Activated CD8-positive, alpha-beta T cell treated with anti-CD3 and anti-CD28 coated beads for 36 hours (primary cell): ENCODE measurements at regions not wholly inside any gene's neighbourhood (a gene's known extent, or its start where the extent isn't known, plus 50 kb on each side); places are given as distances from the start of the nearest gene placed in this dataset.

Experiments
- ATAC-seq: fragments of 200-7000 bp; cut with Tn5 transposase; one replicate; pipeline ENCODE4 v1.10.0; 2021; ENCODE audit warnings: mild to moderate bottlenecking, moderate library complexity
- CTCF ChIA-PET: fragments of 350-600 bp; sonication (Branson Sonifier 250); formaldehyde crosslinking; loops from one replicate; lab custom pipeline; 2021; ENCODE audit warnings: antibody characterized with exemption; lab: Charles Lee
- POLR2A ChIA-PET: fragments of 350-600 bp; sonication (Branson Sonifier 250); formaldehyde crosslinking; loops from one replicate; lab custom pipeline; 2021; ENCODE audit warnings: antibody characterized with exemption; lab: Charles Lee
- DNase-seq: peaks from one replicate; pipeline ENCODE4 v3.0.0-alpha.2; 2020
- H3K27ac Mint-ChIP-seq: one replicate; pipeline ENCODE4 v1.8.0; 2021; ENCODE audit warnings: mild to moderate bottlenecking, mixed read lengths
- H3K27me3 Mint-ChIP-seq: one replicate; pipeline ENCODE4 v1.8.0; 2021; ENCODE audit warnings: mixed read lengths
- H3K36me3 Mint-ChIP-seq: one replicate; pipeline ENCODE4 v1.8.0; 2021; ENCODE audit warnings: low read depth, mixed read lengths
- H3K4me1 Mint-ChIP-seq: one replicate; pipeline ENCODE4 v1.8.0; 2021; ENCODE audit warnings: low read depth, mixed read lengths
- H3K4me3 Mint-ChIP-seq: one replicate; pipeline ENCODE4 v1.8.0; 2021; ENCODE audit warnings: mild to moderate bottlenecking, moderate library complexity, mixed read lengths
- H3K9me3 Mint-ChIP-seq: one replicate; pipeline ENCODE4 v1.8.0; 2021; ENCODE audit warnings: mixed read lengths
- intact Hi-C: fragments of 100-400 bp; cut with micrococcal nuclease; formaldehyde crosslinking; loops from one replicate; pipeline ENCODE4 v1.10.0; 2022
- TF ChIP-seq, protein P1 (sequence below): fragments of 200-600 bp; IDR thresholded peaks from one replicate; pipeline ENCODE4 v1.8.0; 2022; ENCODE audit warnings: antibody characterized with exemption, mild to moderate bottlenecking

DNA sequence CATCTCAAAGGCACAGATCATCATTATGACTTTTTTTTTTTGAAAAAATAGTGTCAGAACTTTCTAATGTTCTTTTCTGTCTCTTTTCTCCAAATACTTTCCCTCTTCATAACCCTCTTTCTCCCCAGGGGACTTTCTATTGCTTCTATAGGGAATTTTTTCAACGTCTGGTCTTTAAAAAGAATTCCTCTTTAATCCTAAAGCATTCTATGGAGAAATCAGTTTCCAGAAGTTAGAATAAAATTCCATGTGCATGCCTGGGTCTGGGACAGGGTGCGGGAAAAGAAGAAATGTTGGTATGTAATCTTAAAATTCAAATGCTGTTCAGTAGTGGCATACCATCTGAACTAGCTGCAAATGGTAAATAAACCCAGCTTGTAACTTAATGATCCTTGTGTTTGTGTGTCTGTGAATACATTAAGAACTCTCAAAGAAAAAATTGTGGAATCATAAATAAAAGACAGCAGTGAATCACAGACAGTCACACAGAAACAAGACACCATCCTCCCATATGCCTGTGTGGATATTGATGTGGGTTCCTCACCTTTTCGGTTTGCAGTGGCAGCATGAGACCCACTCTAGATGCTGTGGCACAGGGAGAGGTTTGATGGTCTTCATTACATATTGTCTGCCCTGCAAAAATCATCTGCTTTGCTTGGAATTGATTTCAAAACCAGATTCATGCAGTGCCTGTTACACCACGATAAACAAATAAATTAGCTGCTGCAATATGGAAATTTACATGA is 374.7 kb upstream of the NRP1 start:
- CTCF ChIA-PET, result interaction anchor here (0.9 kb wide), 1 partner anchor 376 kb away, joined by 3 read pairs; no protein-coding TSS in a partner anchor
- H3K4me1 Mint-ChIP-seq, result no peaks in the 10 kb centered on the region
- DNase-seq (no peak), ATAC-seq (no peak)
- H3K27ac Mint-ChIP-seq, result no peak overlapping the region
- no peaks in the 10 kb centered on the region for H3K36me3 Mint-ChIP-seq
- TF ChIP-seq, protein P1, sequence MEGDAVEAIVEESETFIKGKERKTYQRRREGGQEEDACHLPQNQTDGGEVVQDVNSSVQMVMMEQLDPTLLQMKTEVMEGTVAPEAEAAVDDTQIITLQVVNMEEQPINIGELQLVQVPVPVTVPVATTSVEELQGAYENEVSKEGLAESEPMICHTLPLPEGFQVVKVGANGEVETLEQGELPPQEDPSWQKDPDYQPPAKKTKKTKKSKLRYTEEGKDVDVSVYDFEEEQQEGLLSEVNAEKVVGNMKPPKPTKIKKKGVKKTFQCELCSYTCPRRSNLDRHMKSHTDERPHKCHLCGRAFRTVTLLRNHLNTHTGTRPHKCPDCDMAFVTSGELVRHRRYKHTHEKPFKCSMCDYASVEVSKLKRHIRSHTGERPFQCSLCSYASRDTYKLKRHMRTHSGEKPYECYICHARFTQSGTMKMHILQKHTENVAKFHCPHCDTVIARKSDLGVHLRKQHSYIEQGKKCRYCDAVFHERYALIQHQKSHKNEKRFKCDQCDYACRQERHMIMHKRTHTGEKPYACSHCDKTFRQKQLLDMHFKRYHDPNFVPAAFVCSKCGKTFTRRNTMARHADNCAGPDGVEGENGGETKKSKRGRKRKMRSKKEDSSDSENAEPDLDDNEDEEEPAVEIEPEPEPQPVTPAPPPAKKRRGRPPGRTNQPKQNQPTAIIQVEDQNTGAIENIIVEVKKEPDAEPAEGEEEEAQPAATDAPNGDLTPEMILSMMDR, result no peak
- intact Hi-C loops, result no loop called here
- POLR2A ChIA-PET, result no interaction called here
- H3K4me3 Mint-ChIP-seq, result no peak overlapping the region
- H3K27me3 Mint-ChIP-seq, result peaks cover 4% of the 10 kb centered on the region
- H3K9me3 Mint-ChIP-seq, result no peaks in the 10 kb centered on the region

DNA sequence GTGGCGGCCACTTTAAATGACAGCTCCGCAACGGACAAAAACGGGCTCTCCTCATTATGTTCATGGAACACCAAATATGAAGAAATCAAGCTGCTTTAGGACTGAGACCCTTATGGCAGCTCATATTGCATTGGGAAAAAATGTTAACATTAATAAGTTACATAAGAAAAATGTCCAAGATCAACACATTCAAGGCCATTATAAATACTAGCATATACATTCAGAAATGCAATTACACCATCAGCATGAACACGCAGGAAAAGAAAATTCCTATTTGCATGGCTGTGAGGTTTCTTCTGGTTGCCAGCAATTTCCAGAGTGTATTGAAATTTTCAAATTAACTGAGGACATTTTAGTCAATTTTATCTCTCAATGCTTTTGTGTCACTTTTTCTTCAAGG is 374.1 kb upstream of the NRP1 start:
- Mint-ChIP-seq H3K27ac (no peak overlapping the region), H3K4me1 (no peaks in the 10 kb centered on the region), H3K27me3 (peaks cover 4% of the 10 kb centered on the region), H3K9me3 (no peaks in the 10 kb centered on the region), H3K36me3 (no peaks in the 10 kb centered on the region), H3K4me3 (no peak overlapping the region)
- CTCF ChIA-PET, result no interaction called here
- no peak for DNase-seq
- intact Hi-C loops, result no loop called here
- POLR2A ChIA-PET, result no interaction called here
- TF ChIP-seq, protein P1, result no peak
- no peak for ATAC-seq

DNA sequence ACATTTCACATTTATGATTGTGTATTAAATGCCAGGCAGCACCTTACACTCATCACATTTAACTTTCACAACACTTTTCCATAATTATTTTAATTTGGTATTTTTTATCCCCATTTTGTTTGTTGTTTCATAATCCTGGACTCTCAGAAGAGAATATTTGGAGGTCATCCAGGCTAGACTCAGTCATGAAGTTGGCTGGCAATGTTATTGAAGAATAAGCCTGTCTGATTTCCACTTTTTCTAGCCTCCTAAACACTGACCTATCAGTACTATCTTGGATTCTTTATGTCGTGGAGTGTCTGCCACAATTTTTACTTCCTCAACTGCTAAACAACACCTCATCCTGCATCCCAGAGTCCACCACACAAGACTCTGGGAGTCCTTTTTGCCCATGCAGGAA is 372.3 kb upstream of the NRP1 start:
- ChIA-PET POLR2A (no interaction called here), CTCF (no interaction called here)
- Mint-ChIP-seq H3K4me3 (no peak overlapping the region), H3K9me3 (no peaks in the 10 kb centered on the region), H3K36me3 (no peaks in the 10 kb centered on the region), H3K27ac (no peak overlapping the region), H3K27me3 (peaks cover 4% of the 10 kb centered on the region), H3K4me1 (no peaks in the 10 kb centered on the region)
- DNase-seq (no peak), ATAC-seq (no peak)
- TF ChIP-seq, protein P1, result no peak
- intact Hi-C loops, result no loop called here

DNA sequence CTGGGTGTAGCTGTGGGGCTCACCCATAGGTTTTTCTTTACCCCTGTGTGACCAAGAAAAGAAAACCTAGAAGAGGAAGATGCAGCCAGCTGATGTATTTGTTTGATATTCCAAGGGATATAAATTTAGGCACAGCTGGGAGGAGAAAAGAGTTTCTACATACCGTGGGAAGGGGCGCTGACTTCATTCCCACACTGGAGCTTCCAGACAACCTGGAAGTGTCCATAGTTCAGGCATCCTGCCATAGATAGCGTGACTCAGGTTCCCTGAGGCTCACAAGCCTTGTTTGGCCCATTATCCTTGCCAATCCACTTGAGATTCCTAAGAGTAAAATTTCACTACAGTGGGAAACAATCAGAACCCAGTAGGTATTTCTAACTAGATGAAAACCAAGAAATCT is 371.7 kb upstream of the NRP1 start:
- ChIA-PET CTCF (no interaction called here), POLR2A (no interaction called here)
- TF ChIP-seq, protein P1, result no peak
- intact Hi-C loops, result no loop called here
- ATAC-seq, result no peak
- H3K4me1 Mint-ChIP-seq, result no peaks in the 10 kb centered on the region
- H3K27ac Mint-ChIP-seq, result no peak overlapping the region
- H3K9me3 Mint-ChIP-seq, result no peaks in the 10 kb centered on the region
- DNase-seq, result no peak
- peaks cover 4% of the 10 kb centered on the region for H3K27me3 Mint-ChIP-seq
- no peaks in the 10 kb centered on the region for H3K36me3 Mint-ChIP-seq
- no peak overlapping the region for H3K4me3 Mint-ChIP-seq

DNA sequence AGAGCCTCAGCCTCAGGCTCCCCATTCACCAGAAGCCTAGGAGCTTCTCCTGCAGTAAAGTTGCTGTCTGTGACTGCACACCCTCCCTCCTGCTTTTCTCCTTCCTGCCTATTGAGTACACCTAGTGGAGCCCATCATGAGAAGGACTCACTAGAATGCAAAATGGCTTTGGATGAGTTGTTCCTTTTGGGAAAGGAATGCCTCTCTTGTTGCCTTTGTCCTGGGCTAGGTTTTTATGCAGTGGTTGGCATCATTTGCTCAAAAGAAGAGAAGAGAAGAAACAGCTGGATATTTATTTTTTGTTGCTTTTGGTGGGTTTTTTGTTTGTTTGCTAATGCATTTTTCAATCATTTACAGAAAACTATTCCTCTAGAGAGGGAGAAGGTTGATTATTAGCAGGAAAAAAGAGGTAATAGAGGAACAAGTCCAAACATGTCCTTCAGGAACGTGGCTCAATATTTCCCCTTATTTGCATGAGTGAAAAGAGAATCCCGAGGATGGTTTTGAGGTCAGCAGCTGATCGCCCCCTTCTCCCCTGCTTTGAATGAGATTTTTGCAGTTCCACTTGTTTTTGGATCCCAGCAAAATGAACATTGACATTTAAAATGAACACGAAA is 369.9 kb upstream of the NRP1 start:
- intact Hi-C loops, result no loop called here
- TF ChIP-seq, protein P1, result no peak
- Mint-ChIP-seq H3K27ac (no peak overlapping the region), H3K4me3 (no peak overlapping the region), H3K27me3 (peaks cover 4% of the 10 kb centered on the region), H3K36me3 (no peaks in the 10 kb centered on the region), H3K9me3 (no peaks in the 10 kb centered on the region), H3K4me1 (no peaks in the 10 kb centered on the region)
- no peak for DNase-seq
- ChIA-PET POLR2A (no interaction called here), CTCF (no interaction called here)
- no peak for ATAC-seq
